HG03025 (cell line): ENCODE measurements at regions not wholly inside any gene's neighbourhood (a gene's known extent, or its start where the extent isn't known, plus 50 kb on each side); places are given as distances from the start of the nearest gene placed in this dataset.
"Not testable (repeated sequence)": the region's sequence is repeated elsewhere in the genome, so short reads cannot be mapped to it uniquely, and the experiment has no call there.

Experiments used
- ATAC-seq: cut with Tn5 transposase; IDR thresholded peaks from one replicate; pipeline ENCODE4 v1.9.1; 2021; ENCODE audit warnings: mild to moderate bottlenecking, moderate library complexity; ENCODE audit not compliant: unreplicated experiment, low FRiP score

GRCh38 chr2:66632882-66633281 lies 198.0 kb downstream of the MEIS1 start:
- not testable (repeated sequence) for ATAC-seq

GRCh38 chr2:66633631-66634030 lies 198.7 kb downstream of the MEIS1 start:
- ATAC-seq = no peak

- no peak for ATAC-seq
Observed at GRCh38 chr2:66634784-66635183, 199.9 kb downstream of the MEIS1 start.

- ATAC-seq = no peak
Observed at GRCh38 chr2:66641685-66642084, 206.8 kb downstream of the MEIS1 start.

- not testable (repeated sequence) for ATAC-seq
Observed at GRCh38 chr2:66648081-66648480, 213.2 kb downstream of the MEIS1 start.

GRCh38 chr2:66649006-66649405 lies 214.1 kb downstream of the MEIS1 start:
- ATAC-seq = no peak

GRCh38 chr2:66651295-66651694 lies 216.4 kb downstream of the MEIS1 start:
- ATAC-seq = no peak

- ATAC-seq = no peak
Observed at GRCh38 chr2:66660804-66661203, 225.9 kb downstream of the MEIS1 start.

GRCh38 chr2:66661253-66662173 lies 226.6 kb downstream of the MEIS1 start:
- ATAC-seq = no peak

GRCh38 chr2:66665124-66665984 lies 230.4 kb downstream of the MEIS1 start:
- ATAC-seq = no peak

- ATAC-seq = no peak
Observed at GRCh38 chr2:66667301-66667700, 232.4 kb downstream of the MEIS1 start.

- no peak for ATAC-seq
Observed at GRCh38 chr2:66673286-66673685, 238.4 kb downstream of the MEIS1 start.

- ATAC-seq = no peak
Observed at GRCh38 chr2:66674087-66674486, 239.2 kb downstream of the MEIS1 start.

- ATAC-seq = no peak
Observed at GRCh38 chr2:66675591-66675990, 240.7 kb downstream of the MEIS1 start.

- no peak for ATAC-seq
Observed at GRCh38 chr2:66679442-66679841, 244.5 kb downstream of the MEIS1 start.

GRCh38 chr2:66682476-66682875 lies 247.6 kb downstream of the MEIS1 start:
- no peak for ATAC-seq

- ATAC-seq = no peak
Observed at GRCh38 chr2:66683064-66683463, 248.1 kb downstream of the MEIS1 start.

GRCh38 chr2:66683599-66683998 lies 248.7 kb downstream of the MEIS1 start:
- no peak for ATAC-seq

- ATAC-seq = no peak
Observed at GRCh38 chr2:66684289-66684688, 249.4 kb downstream of the MEIS1 start.

- ATAC-seq = no peak
Observed at GRCh38 chr2:66686755-66687154, 251.8 kb downstream of the MEIS1 start.

- ATAC-seq = no peak
Observed at GRCh38 chr2:66688951-66689350, 254.0 kb downstream of the MEIS1 start.
